ENCODE measurements at regions not wholly inside any gene's neighbourhood (a gene's known extent, or its start where the extent isn't known, plus 50 kb on each side); places are given as distances from the start of the nearest gene placed in this dataset.

DNA sequence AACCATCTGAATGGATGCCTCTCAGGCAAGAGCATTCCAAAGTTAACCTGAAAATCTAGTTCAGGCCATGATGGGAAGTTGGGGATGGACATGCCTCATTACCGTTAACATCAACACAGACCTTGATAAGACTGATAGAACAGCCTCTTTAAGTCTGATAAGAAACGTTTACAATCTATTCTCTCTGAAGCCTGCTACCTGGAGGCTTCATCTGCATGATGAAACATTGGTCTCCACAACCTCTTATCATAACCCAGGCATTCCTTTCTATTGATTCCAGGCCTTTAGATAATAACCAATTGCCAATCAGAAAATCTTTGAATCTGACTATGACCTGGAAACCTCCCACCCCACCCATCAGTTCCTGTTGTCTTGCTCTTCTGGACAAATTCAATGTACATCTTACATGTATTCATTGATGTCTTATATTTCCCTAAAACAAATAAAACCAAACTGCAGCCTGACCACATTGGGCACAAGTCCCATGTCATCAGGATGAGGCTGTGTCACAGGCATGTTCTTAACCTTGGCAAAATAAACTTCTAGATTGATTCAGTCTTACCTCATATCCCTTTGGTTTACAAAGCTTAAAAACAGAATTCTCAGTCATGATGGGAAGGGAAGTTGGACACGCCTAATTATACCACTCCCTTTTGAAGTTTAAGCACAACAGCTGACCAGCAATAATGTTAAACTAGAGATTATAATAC is 843.8 kb upstream of the SPRY2 start:
- TF ChIP-seq, protein P1, sequence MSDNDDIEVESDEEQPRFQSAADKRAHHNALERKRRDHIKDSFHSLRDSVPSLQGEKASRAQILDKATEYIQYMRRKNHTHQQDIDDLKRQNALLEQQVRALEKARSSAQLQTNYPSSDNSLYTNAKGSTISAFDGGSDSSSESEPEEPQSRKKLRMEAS (IDR thresholded peaks at IDR 0.05; ENCODE audit: low read depth, low read length) = no peak
- no peak for TF ChIP-seq SMAD5 (IDR thresholded peaks at IDR 0.05; ENCODE audit: low read depth)
- TF ChIP-seq ZZZ3 (IDR thresholded peaks at IDR 0.05; ENCODE audit: control insufficient read depth, insufficient read length, low read depth) = no peak
- no peak for TF ChIP-seq KAT2A (conservative IDR thresholded peaks at IDR 0.05; ENCODE audit: control insufficient read depth, low read depth, low read length)
- no peak for TF ChIP-seq MTA2 (IDR thresholded peaks at IDR 0.05; ENCODE audit: low read depth)
- TF ChIP-seq EGR1 (IDR thresholded peaks at IDR 0.05; ENCODE audit: borderline replicate concordance in 1 of 2, low read depth in 2 of 2, low read length in 2 of 2) = no peak
- no peak for TF ChIP-seq BCL11A (IDR thresholded peaks at IDR 0.05; ENCODE audit: low read depth, low read length)
- TF ChIP-seq MYB (IDR thresholded peaks at IDR 0.05; ENCODE audit: borderline replicate concordance, low read depth, low read length) = no peak
- TF ChIP-seq, protein P2, sequence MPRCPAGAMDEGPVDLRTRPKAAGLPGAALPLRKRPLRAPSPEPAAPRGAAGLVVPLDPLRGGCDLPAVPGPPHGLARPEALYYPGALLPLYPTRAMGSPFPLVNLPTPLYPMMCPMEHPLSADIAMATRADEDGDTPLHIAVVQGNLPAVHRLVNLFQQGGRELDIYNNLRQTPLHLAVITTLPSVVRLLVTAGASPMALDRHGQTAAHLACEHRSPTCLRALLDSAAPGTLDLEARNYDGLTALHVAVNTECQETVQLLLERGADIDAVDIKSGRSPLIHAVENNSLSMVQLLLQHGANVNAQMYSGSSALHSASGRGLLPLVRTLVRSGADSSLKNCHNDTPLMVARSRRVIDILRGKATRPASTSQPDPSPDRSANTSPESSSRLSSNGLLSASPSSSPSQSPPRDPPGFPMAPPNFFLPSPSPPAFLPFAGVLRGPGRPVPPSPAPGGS (IDR thresholded peaks at IDR 0.05; ENCODE audit: borderline replicate concordance, insufficient read depth, low read depth, low read length, poor library complexity, severe bottlenecking) = no peak
- no peak for TF ChIP-seq MEF2A (IDR thresholded peaks at IDR 0.05; ENCODE audit: insufficient read depth, low read depth, low read length)
- TF ChIP-seq, protein P3, sequence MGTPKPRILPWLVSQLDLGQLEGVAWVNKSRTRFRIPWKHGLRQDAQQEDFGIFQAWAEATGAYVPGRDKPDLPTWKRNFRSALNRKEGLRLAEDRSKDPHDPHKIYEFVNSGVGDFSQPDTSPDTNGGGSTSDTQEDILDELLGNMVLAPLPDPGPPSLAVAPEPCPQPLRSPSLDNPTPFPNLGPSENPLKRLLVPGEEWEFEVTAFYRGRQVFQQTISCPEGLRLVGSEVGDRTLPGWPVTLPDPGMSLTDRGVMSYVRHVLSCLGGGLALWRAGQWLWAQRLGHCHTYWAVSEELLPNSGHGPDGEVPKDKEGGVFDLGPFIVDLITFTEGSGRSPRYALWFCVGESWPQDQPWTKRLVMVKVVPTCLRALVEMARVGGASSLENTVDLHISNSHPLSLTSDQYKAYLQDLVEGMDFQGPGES (IDR thresholded peaks at IDR 0.05) = no peak
- BruUV-seq (replicated peaks) = no TSS peak
- Histone ChIP-seq H3K79me2 (ENCODE audit: control insufficient read depth, insufficient read depth, low read length) (no peaks in the 10 kb centered on the region), H3K9ac (ENCODE audit: control insufficient read depth, insufficient read depth, low read length) (no peak overlapping the region), H3K4me1 (ENCODE audit: control insufficient read depth, insufficient read depth, low read length) (no peaks in the 10 kb centered on the region), H3K4me3 (no peak overlapping the region), H3K27ac (ENCODE audit: control insufficient read depth, insufficient read depth) (no peak overlapping the region), H3K9me3 (replicated peaks; ENCODE audit: control insufficient read depth, insufficient read depth, low read length) (no peaks in the 10 kb centered on the region), H3K4me2 (ENCODE audit: control insufficient read depth, insufficient read depth) (no peak overlapping the region), H4K20me1 (ENCODE audit: control insufficient read depth, insufficient read depth) (no peaks in the 10 kb centered on the region), H3K27me3 (replicated peaks in 1 of 2; ENCODE audit: control insufficient read depth in 2 of 2, insufficient read depth in 2 of 2, low read length in 1 of 2) (no peaks in the 10 kb centered on the region), H2AFZ (ENCODE audit: control insufficient read depth, low read depth, low read length) (no peak overlapping the region), H3K36me3 (ENCODE audit: control insufficient read depth in 2 of 2, insufficient read depth in 2 of 2, low read length in 1 of 2) (no peaks in the 10 kb centered on the region)
- SMC1A ChIA-PET (ENCODE audit: uncharacterized antibody, unreplicated experiment) = interaction anchor here (1.3 to 1.7 kb wide), 2 partner anchors 14 to 293 kb away, joined by 3 to 4 read pairs; no protein-coding TSS in a partner anchor
- no peak for ATAC-seq
- DNase-seq (ENCODE audit: low read depth, low spot score) = no peak
- no peak for FAIRE-seq
- POLR2A ChIA-PET = no interaction called here
- in situ Hi-C loops (cut with MboI) = no loop called here
- CTCF ChIA-PET = interaction anchor here (0.7 kb wide), 1 partner anchor 10 kb away, joined by 3 read pairs; no protein-coding TSS in a partner anchor
- RAD21 ChIA-PET (ENCODE audit: unreplicated experiment) = no interaction called here
- intact Hi-C loops (cut with micrococcal nuclease; ENCODE audit: unreplicated experiment) = no loop called here
- WGBS (ENCODE audit: insufficient coverage, insufficient replicate concordance, low lambda C conversion rate, missing lambda C conversion rate) = 38% methylated on average over 2 of the region's 3 CpGs

All from GM12878 (cell line).